ENCODE measurements at regions not wholly inside any gene's neighbourhood (a gene's known extent, or its start where the extent isn't known, plus 50 kb on each side); places are given as distances from the start of the nearest gene placed in this dataset.

DNA sequence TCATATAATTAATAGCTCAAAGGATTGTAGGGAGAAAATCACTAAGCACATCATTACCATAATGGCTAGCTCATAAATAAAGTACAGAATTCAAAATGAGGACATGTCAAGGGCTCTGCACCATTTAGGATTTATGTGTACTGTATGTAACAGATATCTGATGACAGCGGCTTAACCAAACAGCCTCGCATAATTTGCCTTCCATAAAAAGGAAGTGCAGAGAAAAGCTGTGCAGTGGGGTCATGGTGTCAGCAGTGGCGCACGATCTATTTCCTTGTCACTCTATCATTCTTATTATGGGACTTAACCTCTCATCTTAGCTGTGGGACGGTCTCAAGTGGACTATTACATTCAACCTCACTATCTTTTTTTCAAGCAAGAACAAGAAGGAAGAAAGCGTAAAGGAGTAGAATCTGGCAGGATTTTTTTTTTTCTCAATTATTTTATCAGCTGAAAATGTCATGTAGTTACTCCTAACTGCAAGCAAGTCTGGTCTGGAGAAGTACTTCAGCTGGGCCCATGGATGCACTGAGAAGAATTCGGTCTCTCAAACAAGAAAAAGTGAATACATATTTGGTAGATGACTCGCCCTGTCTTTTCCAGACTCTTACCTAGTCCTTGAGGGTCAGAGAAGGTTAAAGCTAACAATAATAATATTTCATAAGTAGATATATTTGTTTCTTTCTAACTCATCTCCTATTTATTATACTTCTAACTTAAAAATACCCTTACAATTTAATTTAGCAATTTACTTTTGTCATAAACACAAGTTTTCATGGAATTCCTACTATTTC lies 94.6 kb downstream of the COX18 start:
- no peak overlapping the region for H3K4me3 ChIP-seq (ENCODE audit: insufficient read depth, low read length, poor library complexity, severe bottlenecking)
- H4K20me1 ChIP-seq (ENCODE audit: low read depth, low read length), result no peaks in the 10 kb centered on the region
- H3K9me3 ChIP-seq (ENCODE audit: insufficient read depth, low read length), result no peaks in the 10 kb centered on the region
- no peaks in the 10 kb centered on the region for H3K9me2 ChIP-seq (replicated peaks; ENCODE audit: insufficient read depth, low read length)
- H3K27ac ChIP-seq (ENCODE audit: low read depth, low read length), result no peak overlapping the region
- no peak overlapping the region for H3K4me2 ChIP-seq (ENCODE audit: low read depth, low read length, poor library complexity, severe bottlenecking)
- no peak overlapping the region for H3K9ac ChIP-seq (ENCODE audit: low read length)
- H3F3A ChIP-seq (ENCODE audit: insufficient read depth), result no peaks in the 10 kb centered on the region
- no peaks in the 10 kb centered on the region for H3K79me2 ChIP-seq (ENCODE audit: insufficient read depth, low read length)
- H2AFZ ChIP-seq (ENCODE audit: low read depth, low read length, severe bottlenecking), result no peak overlapping the region
- no peak for TF ChIP-seq CTCF (IDR thresholded peaks at IDR 0.05; ENCODE audit: insufficient read depth, low read length, poor library complexity, severe bottlenecking)
- no peak for TF ChIP-seq EZH2phosphoT487 (conservative IDR thresholded peaks at IDR 0.05; ENCODE audit: low read length)
- H3K27me3 ChIP-seq (ENCODE audit: low read length), result no peaks in the 10 kb centered on the region
- no peaks in the 10 kb centered on the region for H3K36me3 ChIP-seq (ENCODE audit: low read length)

GRCh38 chr4:72971572-72971971 lies 97.9 kb downstream of the COX18 start:
- Histone ChIP-seq H3K9ac (ENCODE audit: low read length) (no peak overlapping the region), H2AFZ (ENCODE audit: low read depth, low read length, severe bottlenecking) (no peak overlapping the region), H3K4me2 (ENCODE audit: low read depth, low read length, poor library complexity, severe bottlenecking) (no peak overlapping the region)

GRCh38 chr4:72970756-72971155 lies 98.8 kb downstream of the COX18 start:
- no peak overlapping the region for H3K4me2 ChIP-seq (ENCODE audit: low read depth, low read length, poor library complexity, severe bottlenecking)

More at GRCh38 chr4:72971572-72971971, 97.9 kb downstream of the COX18 start:
- Histone ChIP-seq H3K36me3 (ENCODE audit: low read length) (no peaks in the 10 kb centered on the region), H3K9me3 (ENCODE audit: insufficient read depth, low read length) (no peaks in the 10 kb centered on the region), H3F3A (ENCODE audit: insufficient read depth) (no peaks in the 10 kb centered on the region), H3K27ac (ENCODE audit: low read depth, low read length) (no peak overlapping the region), H4K20me1 (ENCODE audit: low read depth, low read length) (no peaks in the 10 kb centered on the region), H3K9me2 (replicated peaks; ENCODE audit: insufficient read depth, low read length) (no peaks in the 10 kb centered on the region), H3K27me3 (ENCODE audit: low read length) (no peaks in the 10 kb centered on the region), H3K4me3 (ENCODE audit: insufficient read depth, low read length, poor library complexity, severe bottlenecking) (no peak overlapping the region), H3K79me2 (ENCODE audit: insufficient read depth, low read length) (no peaks in the 10 kb centered on the region)
- TF ChIP-seq CTCF (IDR thresholded peaks at IDR 0.05; ENCODE audit: insufficient read depth, low read length, poor library complexity, severe bottlenecking), result no peak
- no peak for TF ChIP-seq EZH2phosphoT487 (conservative IDR thresholded peaks at IDR 0.05; ENCODE audit: low read length)

More at GRCh38 chr4:72970756-72971155, 98.8 kb downstream of the COX18 start:
- Histone ChIP-seq H4K20me1 (ENCODE audit: low read depth, low read length) (no peaks in the 10 kb centered on the region), H3K79me2 (ENCODE audit: insufficient read depth, low read length) (no peaks in the 10 kb centered on the region), H2AFZ (ENCODE audit: low read depth, low read length, severe bottlenecking) (no peak overlapping the region), H3K27ac (ENCODE audit: low read depth, low read length) (no peak overlapping the region), H3K4me3 (ENCODE audit: insufficient read depth, low read length, poor library complexity, severe bottlenecking) (no peak overlapping the region), H3K9ac (ENCODE audit: low read length) (no peak overlapping the region), H3K9me2 (replicated peaks; ENCODE audit: insufficient read depth, low read length) (no peaks in the 10 kb centered on the region), H3F3A (ENCODE audit: insufficient read depth) (no peaks in the 10 kb centered on the region), H3K9me3 (ENCODE audit: insufficient read depth, low read length) (no peaks in the 10 kb centered on the region), H3K27me3 (ENCODE audit: low read length) (no peaks in the 10 kb centered on the region), H3K36me3 (ENCODE audit: low read length) (no peaks in the 10 kb centered on the region)
- TF ChIP-seq EZH2phosphoT487 (conservative IDR thresholded peaks at IDR 0.05; ENCODE audit: low read length), result no peak
- TF ChIP-seq CTCF (IDR thresholded peaks at IDR 0.05; ENCODE audit: insufficient read depth, low read length, poor library complexity, severe bottlenecking), result no peak

Measured in SU-DHL-6 (cell line).